Limb (tissue), 2 donors: ENCODE measurements at regions not wholly inside any gene's neighbourhood (a gene's known extent, or its start where the extent isn't known, plus 50 kb on each side); places are given as distances from the start of the nearest gene placed in this dataset.

Experiments used
- DNase-seq, 2 donors: peaks; one replicate each; pipeline ENCODE4 v3.0.0-alpha.2; 2016; ENCODE audit errors: extremely low spot score in 2 of 2

DNA sequence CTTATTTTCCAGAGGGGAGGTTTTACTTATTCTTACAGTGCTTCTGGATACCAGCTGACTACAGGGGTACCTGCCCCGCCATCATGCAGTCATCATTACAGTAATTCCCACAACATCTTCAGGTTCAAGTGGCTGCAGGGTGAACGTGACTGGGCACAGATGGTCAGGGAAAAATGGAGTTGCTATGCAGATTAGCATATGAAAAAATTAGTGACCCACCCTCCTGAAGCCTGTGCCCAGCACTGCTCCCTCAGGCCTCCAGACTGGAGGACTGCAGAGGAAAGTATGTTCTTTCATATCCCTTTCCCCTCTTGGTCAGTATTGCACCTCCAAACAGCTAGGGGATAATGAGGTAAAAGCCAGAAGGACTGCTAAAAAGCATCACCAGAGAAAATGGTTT is 937.9 kb downstream of the TUSC7 start:
- no peak for DNase-seq

DNA sequence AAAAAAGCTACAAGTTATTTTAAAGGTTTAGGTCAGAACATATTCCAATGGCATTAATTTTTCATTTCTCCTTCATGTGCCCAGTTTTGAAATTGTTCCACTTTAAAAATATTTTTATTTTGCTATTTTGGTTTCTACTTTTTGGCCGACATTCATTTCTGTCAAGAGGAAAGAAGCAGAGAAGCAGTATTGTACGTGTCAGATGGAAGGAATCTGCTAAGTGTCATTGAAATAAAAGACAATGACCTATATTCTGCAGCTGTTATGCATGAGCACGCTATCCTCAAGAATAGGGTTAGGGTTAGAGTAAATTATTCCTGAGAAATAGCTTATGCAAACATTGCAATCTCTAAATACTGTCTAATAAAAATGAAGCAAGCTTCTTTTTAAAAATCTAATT is 941.7 kb downstream of the TUSC7 start:
- DNase-seq = no peak

DNA sequence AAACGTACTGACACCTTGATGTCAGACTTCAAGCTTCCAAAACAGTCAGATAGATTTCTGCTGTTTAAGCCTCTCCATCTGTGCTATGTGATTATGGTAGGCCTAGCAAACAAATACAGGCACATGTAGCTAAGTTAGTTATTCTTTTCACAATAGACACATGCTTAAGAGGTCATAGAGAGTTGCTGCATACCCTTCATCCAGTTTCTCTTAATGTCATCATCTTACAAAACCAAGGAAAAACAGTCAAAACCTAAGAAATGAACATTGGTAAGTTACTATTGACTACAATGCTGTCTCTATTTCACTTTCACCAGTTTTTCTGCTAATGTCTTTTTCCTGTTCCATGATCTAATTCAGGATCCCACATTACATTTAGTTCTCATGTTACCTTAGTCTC is 946.8 kb downstream of the TUSC7 start:
- DNase-seq = no peak

DNA sequence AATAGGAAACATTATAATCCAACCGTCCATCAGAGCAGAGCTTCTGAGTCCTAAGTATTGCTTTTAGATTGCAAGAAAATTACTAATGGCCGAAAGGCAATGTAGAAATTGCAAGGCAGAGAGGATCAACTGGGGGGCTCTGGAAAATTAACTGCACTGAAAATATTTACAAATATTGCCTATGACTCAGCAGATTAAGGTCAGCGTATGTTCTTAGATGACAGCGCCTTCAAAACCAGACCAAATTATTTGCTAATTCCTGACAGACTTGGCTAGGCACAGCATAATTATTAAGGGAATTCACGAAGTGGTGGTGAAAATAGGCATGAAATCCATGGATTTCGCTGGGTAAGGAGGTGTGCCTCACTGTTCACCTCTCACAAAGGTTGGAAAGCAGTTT is 947.7 kb downstream of the TUSC7 start:
- no peak for DNase-seq

DNA sequence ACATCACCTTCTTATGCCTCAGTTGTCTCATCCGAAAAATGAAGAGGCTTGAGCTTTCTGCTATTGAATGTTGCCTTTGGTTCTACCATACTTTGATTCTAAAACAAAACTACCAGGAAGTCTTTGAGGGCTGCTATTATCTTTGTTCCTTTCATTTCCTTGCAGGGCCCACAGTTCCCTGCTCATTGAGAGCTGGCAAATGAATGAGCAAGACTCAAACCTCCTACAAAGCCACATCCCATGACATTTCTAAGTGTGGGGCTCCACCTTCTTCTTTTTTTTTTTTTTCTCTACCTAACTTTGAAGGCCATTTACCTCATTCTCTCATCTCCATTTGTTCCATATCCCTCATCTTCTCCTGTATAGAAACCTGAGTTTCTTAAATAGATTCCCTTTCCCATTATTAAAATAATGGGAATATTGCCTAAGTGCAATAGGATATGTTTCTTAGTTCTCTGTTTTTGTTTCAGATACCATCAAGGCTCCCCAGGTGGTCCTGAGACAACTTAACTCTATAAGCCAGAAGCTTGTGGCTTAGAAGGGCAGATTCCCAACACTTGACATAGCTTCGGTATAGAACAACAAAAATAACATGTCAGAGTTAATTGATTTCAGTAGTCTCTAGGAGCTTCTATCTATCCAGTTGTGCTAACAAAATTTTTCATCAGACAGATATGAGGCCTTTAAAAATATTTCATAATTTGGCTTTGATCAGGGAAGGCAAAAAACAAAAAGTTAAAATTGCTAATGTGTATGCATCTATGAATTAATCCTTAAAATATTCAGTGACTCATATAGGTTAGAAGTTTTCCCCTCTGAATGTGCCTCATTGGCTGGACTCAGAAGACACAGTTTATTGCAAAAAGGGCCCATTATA is 951.6 kb downstream of the TUSC7 start:
- no peak for DNase-seq

DNA sequence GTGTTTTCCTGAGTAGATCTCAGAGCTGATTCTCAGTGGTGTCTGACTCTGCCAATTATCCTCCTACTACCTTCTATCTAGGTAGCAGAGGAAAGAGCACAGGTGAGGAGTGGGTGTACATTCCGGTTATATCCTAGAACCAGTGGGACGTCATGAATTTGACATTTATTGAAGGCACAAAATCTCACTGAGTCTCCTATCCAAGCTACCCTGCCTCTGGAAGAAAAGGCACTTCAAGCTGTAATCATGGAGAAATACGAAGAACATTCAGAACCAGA is 952.2 kb downstream of the TUSC7 start:
- DNase-seq = no peak

DNA sequence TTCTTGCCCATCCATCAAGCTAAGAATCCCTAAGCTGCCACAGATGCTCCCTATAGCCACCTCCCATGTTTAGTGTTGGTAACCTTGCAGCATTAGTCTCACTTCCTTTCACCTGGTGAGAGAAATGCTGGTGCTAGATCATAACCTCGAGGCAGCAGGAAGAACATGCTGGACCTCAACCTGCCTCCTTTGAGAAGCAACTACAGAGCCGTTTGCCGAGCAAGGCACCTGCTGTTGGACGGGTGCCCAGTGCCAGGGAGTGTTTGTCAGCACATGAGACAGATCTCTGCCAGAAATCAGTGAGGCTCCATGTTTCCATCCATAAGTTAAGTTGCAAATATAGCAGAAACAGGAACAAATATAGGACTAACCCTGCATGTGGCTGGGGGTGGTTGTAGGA is 955.7 kb downstream of the TUSC7 start:
- DNase-seq = no peak

DNA sequence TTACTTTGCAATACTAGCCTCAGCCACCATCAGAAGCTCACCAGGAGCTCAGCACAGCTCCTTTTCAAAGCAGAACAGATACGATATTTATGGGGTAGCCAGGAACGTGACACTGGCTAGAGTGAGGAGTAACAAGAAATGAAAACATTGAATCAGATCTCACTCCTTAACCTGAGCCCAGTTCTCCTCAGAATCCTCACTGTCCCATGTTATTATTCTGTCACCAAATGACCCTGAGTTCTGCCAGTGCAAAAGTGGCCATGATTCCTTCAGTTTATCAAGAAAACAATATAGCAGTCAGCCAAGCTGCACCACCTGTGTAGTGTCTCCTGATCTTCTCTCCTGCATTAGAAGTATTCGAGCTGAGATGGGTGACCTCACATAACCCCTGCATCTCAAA is 956.7 kb downstream of the TUSC7 start:
- no peak for DNase-seq

DNA sequence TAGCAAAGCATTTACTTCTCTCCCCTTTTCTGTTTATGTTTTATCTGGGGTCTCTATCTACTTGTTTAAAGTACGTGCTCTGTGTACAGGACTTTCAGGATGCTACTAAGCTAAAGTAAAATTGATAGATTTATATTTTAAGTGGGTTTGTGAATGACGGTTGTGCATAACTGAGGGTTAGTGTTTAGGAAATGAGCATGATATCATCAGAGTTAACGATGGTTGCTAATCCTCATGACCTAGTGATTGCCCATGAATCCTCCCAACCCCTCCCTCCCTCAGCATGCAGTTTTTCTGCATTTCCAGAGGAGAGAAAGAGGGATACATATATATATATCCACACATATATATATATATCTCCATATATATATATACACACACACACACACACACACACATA is 957.2 kb downstream of the TUSC7 start:
- no peak for DNase-seq

DNA sequence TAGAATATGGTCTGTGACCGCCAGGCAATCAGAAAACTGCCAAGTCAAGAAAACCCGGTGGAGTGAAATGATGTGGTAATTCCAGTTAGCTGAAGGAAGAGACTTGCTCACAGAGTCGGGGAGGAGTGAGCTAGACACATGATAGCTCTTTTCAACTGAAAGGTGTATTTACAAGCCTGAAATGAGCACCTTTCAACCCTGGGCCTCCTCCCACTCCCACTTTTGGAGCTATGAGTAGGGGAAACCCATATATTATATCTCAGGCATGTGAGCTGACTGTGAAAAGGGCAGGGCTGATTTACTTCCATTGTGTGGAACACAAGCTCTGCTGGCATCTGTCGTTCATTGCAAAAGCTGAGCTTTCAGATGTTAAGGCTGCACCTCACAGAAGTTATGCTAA is 960.2 kb downstream of the TUSC7 start:
- DNase-seq = no peak

- DNase-seq = no peak
These were observed 962.2 kb downstream of the TUSC7 start for GRCh38 chr3:117671722-117672318.

GRCh38 chr3:117674321-117674720 is 964.7 kb downstream of the TUSC7 start:
- DNase-seq = no peak

DNA sequence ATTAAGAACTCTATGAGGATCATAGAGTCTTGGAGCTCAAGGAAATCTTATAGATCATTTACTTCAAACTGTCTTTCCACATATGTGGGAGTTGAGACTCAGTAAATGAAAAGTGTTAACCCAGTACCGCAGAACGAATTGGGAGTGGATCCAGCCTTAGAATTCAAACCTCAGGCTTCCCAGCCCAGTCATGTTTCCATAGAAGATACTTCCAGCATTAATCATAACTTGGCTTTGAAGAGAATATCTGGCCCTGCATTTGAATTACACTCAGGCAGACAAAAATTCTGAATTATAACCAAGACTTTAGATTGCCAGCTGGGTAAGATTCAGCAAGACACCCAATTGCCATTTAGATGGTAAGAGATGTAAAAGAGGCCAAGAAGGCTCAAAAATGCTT is 972.0 kb downstream of the TUSC7 start:
- DNase-seq = no peak

DNA sequence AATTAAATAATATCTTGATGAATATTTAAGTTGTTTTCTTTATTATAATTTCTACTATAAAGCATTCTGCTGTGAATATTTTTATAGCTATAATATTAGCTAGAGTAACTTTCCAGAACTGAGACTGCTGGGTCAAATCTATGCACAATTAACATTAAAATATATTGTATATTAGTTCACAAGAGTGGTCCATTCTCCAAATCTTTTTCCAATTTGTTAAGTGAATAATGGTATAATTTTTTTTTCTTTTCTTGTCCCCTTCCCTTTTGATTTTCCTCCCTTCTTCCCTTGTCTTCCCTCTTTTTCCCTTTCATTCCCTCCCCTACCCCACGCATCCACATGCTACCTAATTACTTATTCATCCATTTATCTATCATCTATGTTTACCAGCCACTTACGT is 977.5 kb downstream of the TUSC7 start:
- no peak for DNase-seq

- no peak for DNase-seq
These were observed 979.0 kb downstream of the TUSC7 start for GRCh38 chr3:117688583-117688982.

GRCh38 chr3:117691526-117691925 is 981.9 kb downstream of the TUSC7 start:
- DNase-seq = no peak

DNA sequence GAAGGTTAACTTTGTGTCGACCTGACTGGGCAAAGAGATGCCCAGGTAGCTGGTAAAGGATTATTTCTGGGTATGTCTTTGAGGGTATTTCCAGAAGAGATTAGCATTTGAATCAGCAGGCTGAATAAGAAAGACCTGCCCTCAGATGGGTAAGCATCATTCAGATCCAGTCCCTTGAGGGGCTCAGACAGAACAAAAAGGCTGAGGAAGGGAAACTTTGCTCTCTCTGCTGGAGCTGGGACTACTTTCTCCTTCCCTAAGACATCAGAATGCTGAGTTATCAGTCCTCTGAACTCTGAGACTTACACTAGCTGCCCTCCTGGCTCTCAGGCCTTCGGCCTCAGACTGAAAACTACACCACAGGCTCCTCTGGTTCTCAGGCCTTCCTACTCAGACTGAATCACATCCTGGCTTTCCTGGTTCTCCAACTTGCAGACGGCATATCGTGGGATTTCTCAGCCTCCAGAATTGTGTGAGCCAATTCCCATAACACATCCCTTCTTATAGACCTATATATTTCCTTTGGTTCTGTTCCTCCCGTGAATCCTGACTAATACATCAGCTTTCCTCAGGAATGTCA is 982.9 kb downstream of the TUSC7 start:
- no peak for DNase-seq

- no peak for DNase-seq
These were observed 985.7 kb downstream of the TUSC7 start for GRCh38 chr3:117695321-117695720.

DNA sequence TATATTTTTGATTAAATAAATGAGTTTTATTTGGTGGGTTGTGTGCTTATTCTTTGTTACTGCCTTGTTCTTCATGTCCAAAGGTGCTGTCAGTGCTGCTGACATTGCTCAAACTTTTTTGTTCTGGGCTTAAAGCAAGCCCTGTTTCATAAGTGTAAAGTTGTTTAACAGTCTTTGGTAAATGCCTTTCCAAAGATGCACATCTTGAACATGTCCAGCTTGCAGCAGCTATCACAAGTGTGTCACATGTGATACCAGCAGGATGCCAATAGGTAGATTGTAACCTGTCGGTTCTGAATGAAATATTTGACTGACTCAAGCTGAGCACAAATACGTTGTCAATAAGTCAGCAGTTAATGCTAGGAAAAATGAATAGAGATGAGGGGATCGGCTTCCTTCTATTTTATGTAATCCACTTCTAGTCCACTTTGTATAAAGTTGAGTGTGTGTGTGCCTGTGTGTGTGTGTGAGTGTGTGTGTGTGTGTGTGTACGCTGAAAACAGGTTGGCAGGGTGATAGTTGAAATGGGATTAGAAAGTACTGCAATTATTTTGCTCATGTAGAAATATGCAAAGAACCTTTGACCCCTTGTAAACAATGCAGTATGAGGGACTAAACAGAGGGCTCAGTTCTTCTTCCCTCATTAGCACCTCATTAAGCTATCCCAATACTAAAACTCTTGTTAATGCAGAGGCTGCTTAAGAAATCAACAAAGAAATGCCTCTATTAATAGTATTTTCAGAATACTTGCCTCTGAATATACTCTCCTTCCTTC is 986.5 kb downstream of the TUSC7 start:
- DNase-seq = no peak

GRCh38 chr3:117696851-117697407 is 987.4 kb downstream of the TUSC7 start:
- no peak for DNase-seq

DNA sequence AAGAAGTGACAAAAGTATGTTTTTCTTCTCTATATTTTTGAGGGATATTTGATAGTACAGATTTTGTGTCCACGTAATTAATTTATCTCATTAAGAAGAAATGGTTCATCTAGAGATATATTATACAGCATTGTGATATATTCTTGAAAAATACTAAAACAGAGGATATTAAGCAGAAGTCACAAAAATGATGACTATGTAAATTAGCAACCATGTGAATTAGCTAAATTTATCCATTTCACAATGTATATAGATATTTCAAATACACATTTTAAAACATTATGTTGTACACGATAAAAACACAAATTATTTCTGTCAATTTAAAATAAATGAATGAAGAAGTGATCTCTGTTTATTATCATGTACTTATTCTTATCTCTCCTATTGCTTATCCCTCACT is 989.5 kb downstream of the TUSC7 start:
- no peak for DNase-seq
